SH-SY5Y (cell line): ENCODE measurements at regions not wholly inside any gene's neighbourhood (a gene's known extent, or its start where the extent isn't known, plus 50 kb on each side); places are given as distances from the start of the nearest gene placed in this dataset.

Experiments used
- GATA2 ChIP-seq: IDR thresholded peaks from 2 replicates; pipeline ENCODE4 v1.6.1; 2011; ENCODE audit warnings: mild to moderate bottlenecking, low read depth, low read length
- GATA3 ChIP-seq: IDR thresholded peaks from 2 replicates; pipeline ENCODE4 v1.6.1; 2011; ENCODE audit warnings: low read depth, mild to moderate bottlenecking, low read length, moderate library complexity

- TF ChIP-seq GATA2 (no peak), GATA3 (no peak)
Measured at GRCh38 chr15:95262866-95263564, 1031.7 kb downstream of the MCTP2 start.
